Panc1 (cell line): ENCODE measurements at regions not wholly inside any gene's neighbourhood (a gene's known extent, or its start where the extent isn't known, plus 50 kb on each side); places are given as distances from the start of the nearest gene placed in this dataset.

Source experiments
- ATAC-seq: fragments of 200-7000 bp; cut with Tn5 transposase; 2 replicates; pipeline ENCODE4 v1.9.1; 2020; ENCODE audit warnings: mild to moderate bottlenecking, moderate library complexity
- BruUV-seq: library from RNA; stranded (reverse); fragments of 400-500 nt; replicated peaks from 2 replicates; lab custom pipeline; 2021; lab: Mats Ljungman, UMichigan
- CTCF ChIA-PET: fragments of 300-600 bp; sonication (Branson Sonifier 250); formaldehyde crosslinking; loops from one replicate; lab custom pipeline; 2022; ENCODE audit warnings: antibody characterized with exemption; lab: Charles Lee
- POLR2A ChIA-PET: fragments of 300-600 bp; sonication (Branson Sonifier 250); formaldehyde crosslinking; loops from one replicate; lab custom pipeline; 2022; ENCODE audit warnings: antibody characterized with exemption; lab: Charles Lee
- DNase-seq: peaks from one replicate; pipeline ENCODE4 v3.0.0-alpha.2; 2010; ENCODE audit warnings: low read depth, low spot score
- H3K27ac ChIP-seq: 2 replicates; pipeline ENCODE4 v1.5.1; 2011; ENCODE audit warnings: mild to moderate bottlenecking, low read length, inconsistent platforms
- H3K27me3 ChIP-seq: fragments of 200-500 bp; sonication (Bioruptor generic); 2 replicates; pipeline ENCODE4 v1.6.0; 2014; ENCODE audit warnings: low read length, inconsistent platforms; ENCODE audit not compliant: control insufficient read depth, insufficient read depth
- H3K36me3 ChIP-seq: fragments of 200-500 bp; sonication (Bioruptor generic); 2 replicates; pipeline ENCODE4 v1.5.1; 2014; ENCODE audit warnings: inconsistent platforms, mild to moderate bottlenecking, low read length, moderate library complexity; ENCODE audit not compliant: control insufficient read depth, insufficient read depth
- H3K4me1 ChIP-seq: 2 replicates; pipeline ENCODE4 v1.5.1; 2011; ENCODE audit warnings: inconsistent platforms, mild to moderate bottlenecking, low read length, moderate library complexity; ENCODE audit not compliant: control insufficient read depth, insufficient read depth
- H3K4me3 ChIP-seq, 2 experiments: 2 replicates each; pipeline ENCODE4 v1.5.1; 2011 to 2012; ENCODE audit warnings: low read depth in 2 of 2, low read length in 2 of 2, mild to moderate bottlenecking in 2 of 2, inconsistent platforms in 1 of 2, moderate library complexity in 1 of 2
- H3K9me3 ChIP-seq: fragments of 200-500 bp; sonication (Bioruptor generic); 2 replicates; pipeline ENCODE4 v1.5.1; 2014; ENCODE audit warnings: low read depth, mild to moderate bottlenecking, inconsistent platforms, low read length, moderate library complexity; ENCODE audit not compliant: control insufficient read depth, insufficient read depth
- POLR2AphosphoS5 ChIP-seq: IDR thresholded peaks from 2 replicates; pipeline ENCODE4 v1.6.1; 2012; ENCODE audit warnings: mild to moderate bottlenecking, low read depth, low read length, moderate library complexity
- REST ChIP-seq, 2 experiments: IDR thresholded peaks; 2 replicates each; pipeline ENCODE4 v1.6.1; 2011 to 2012; ENCODE audit warnings: low read depth in 2 of 2, control low read depth in 1 of 2, low read length in 1 of 2, mild to moderate bottlenecking in 1 of 2, moderate library complexity in 1 of 2; ENCODE audit not compliant: insufficient read depth in 1 of 2
- SIN3A ChIP-seq: IDR thresholded peaks from 2 replicates; pipeline ENCODE4 v1.6.1; 2012; ENCODE audit warnings: low read depth, mild to moderate bottlenecking, low read length, moderate library complexity, borderline replicate concordance; ENCODE audit not compliant: insufficient read depth
- TCF7L2 ChIP-seq: IDR thresholded peaks from 2 replicates; pipeline ENCODE4 v1.6.1; 2011; ENCODE audit warnings: mild to moderate bottlenecking, low read depth, low read length, inconsistent platforms
- in situ Hi-C: cut with HindIII; loops from 2 replicates; pipeline ENCODE4 v1.10.0; 2016; ENCODE audit warnings: low sequenced_read_pairs, low pct_unique_long_range_greater_than_20kb
- intact Hi-C: fragments of 100-400 bp; cut with micrococcal nuclease; formaldehyde crosslinking; loops from one replicate; pipeline ENCODE4 v1.10.0; 2022; ENCODE audit not compliant: unreplicated experiment
- TF ChIP-seq, protein P1 (sequence below): fragments of 450-650 bp; IDR thresholded peaks from 2 replicates; pipeline ENCODE4 v1.5.1; 2017; ENCODE audit warnings: mild to moderate bottlenecking

DNA sequence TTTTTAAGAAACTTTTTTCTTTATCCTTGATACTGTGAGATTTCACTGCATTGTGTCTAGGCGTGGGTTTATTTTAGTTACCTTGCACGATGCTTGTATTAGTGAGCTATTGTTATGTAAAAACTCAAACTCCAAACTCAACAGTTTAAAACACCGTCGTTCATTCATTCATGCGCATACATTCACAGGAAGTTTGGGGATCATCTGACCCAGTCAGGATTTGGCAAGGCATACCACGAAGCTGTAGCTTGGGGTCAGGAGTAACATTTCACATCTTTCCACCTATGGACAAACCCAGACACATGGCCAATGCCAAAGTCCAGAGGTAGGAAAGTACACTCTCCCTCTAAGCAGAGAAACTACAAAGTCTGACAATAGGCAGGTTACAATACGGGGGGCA, 324.6 kb upstream of the CHRM3 start:
- in situ Hi-C loops (no loop called here), intact Hi-C loops (no loop called here)
- DNase-seq (no peak), ATAC-seq (no peak)
- TF ChIP-seq, protein P1, sequence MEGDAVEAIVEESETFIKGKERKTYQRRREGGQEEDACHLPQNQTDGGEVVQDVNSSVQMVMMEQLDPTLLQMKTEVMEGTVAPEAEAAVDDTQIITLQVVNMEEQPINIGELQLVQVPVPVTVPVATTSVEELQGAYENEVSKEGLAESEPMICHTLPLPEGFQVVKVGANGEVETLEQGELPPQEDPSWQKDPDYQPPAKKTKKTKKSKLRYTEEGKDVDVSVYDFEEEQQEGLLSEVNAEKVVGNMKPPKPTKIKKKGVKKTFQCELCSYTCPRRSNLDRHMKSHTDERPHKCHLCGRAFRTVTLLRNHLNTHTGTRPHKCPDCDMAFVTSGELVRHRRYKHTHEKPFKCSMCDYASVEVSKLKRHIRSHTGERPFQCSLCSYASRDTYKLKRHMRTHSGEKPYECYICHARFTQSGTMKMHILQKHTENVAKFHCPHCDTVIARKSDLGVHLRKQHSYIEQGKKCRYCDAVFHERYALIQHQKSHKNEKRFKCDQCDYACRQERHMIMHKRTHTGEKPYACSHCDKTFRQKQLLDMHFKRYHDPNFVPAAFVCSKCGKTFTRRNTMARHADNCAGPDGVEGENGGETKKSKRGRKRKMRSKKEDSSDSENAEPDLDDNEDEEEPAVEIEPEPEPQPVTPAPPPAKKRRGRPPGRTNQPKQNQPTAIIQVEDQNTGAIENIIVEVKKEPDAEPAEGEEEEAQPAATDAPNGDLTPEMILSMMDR, result no peak
- TF ChIP-seq POLR2AphosphoS5 (no peak), SIN3A (no peak), TCF7L2 (no peak), REST (IDR thresholded peaks at IDR 0.05; ENCODE audit: insufficient read depth in 1 of 2, low read depth in 2 of 2, low read length in 1 of 2) (no peak)
- no TSS peak for BruUV-seq
- Histone ChIP-seq H3K9me3 (no peaks in the 10 kb centered on the region), H3K4me1 (no peaks in the 10 kb centered on the region), H3K27ac (no peak overlapping the region), H3K4me3 (no peak overlapping the region), H3K36me3 (no peaks in the 10 kb centered on the region), H3K27me3 (no peaks in the 10 kb centered on the region)
- ChIA-PET CTCF (no interaction called here), POLR2A (no interaction called here)

DNA sequence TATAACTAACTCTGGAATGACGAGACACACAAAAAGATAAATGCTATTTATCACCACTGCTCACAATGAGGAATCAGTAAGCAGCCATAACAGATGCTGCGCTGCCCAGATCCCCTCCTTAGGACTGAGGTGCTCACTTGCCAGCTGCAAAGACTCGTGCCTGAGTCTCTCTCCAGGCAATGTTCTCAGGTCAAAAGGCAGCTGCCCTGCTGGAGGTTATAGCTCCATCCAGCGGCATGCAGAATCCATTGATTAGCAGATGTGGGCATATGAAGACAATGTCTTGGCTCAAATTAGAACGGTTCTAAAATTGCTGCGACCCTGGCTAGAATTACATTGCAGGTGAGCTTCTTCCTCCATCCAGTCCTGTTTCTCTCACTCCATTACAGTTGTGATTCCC, 328.2 kb upstream of the CHRM3 start:
- no peaks in the 10 kb centered on the region for H3K4me1 ChIP-seq
- no peaks in the 10 kb centered on the region for H3K27me3 ChIP-seq
- H3K9me3 ChIP-seq, result no peaks in the 10 kb centered on the region
- ATAC-seq (no peak), DNase-seq (no peak)
- H3K27ac ChIP-seq, result no peak overlapping the region
- ChIA-PET CTCF (no interaction called here), POLR2A (no interaction called here)
- intact Hi-C loops (no loop called here), in situ Hi-C loops (no loop called here)
- TF ChIP-seq, protein P1, result no peak
- no peak for TF ChIP-seq POLR2AphosphoS5
- no peak for TF ChIP-seq SIN3A
- TF ChIP-seq TCF7L2, result no peak
- TF ChIP-seq REST (IDR thresholded peaks at IDR 0.05; ENCODE audit: insufficient read depth in 1 of 2, low read depth in 2 of 2, low read length in 1 of 2), result no peak
- no peaks in the 10 kb centered on the region for H3K36me3 ChIP-seq
- BruUV-seq, result no TSS peak
- no peak overlapping the region for H3K4me3 ChIP-seq
